ENCODE measurements at regions not wholly inside any gene's neighbourhood (a gene's known extent, or its start where the extent isn't known, plus 50 kb on each side); places are given as distances from the start of the nearest gene placed in this dataset.

DNA sequence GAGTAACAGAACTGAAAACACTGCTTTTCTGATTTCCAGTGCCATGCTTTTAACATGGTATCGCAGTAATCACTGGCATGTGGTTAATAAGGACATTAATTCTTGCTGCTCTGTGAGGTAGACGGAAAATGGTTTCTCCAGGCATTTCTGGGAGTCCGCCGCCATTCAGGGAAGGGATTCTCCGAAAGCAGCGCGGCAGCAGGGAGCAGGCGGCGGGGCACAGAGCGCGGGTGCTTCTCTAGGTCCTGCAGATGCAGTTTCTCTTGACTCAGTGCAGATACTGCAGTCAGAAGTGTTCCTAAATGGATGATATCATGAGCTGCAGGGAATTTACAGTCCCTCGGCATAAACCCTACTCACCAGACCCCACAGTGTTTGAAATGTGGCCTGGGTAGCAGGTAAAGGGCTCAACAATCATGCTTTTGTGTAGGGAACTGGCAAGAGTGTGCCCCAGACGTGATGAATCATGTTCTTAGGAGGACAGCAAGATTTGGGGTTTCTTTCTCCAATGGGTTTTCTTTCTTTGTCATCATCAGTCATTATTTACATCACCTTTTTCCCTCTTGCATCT, 338.6 kb upstream of the ARGLU1 start:
- H3K9me1 ChIP-seq (replicated peaks; ENCODE audit: control insufficient read depth, extremely low read depth, insufficient read depth, low read length): no peaks in the 10 kb centered on the region
- ChIA-PET CTCF (no interaction called here), POLR2A (no interaction called here)
- H3K79me2 ChIP-seq (ENCODE audit: control insufficient read depth, insufficient read depth, low read length): no peaks in the 10 kb centered on the region
- H3K4me1 ChIP-seq (ENCODE audit: control insufficient read depth, extremely low read depth, insufficient read depth, low read length): no peaks in the 10 kb centered on the region
- no peaks in the 10 kb centered on the region for H4K20me1 ChIP-seq (replicated peaks; ENCODE audit: control insufficient read depth, extremely low read depth, insufficient read depth, low read length)
- no peak overlapping the region for H3K4me2 ChIP-seq (ENCODE audit: insufficient read depth, low read length)
- H3K27me3 ChIP-seq (ENCODE audit: control insufficient read depth in 2 of 2, insufficient read depth in 2 of 2, low read length in 2 of 2): peaks cover 10 to 25% of the 10 kb centered on the region in 2 experiments
- TF ChIP-seq POLR2A (IDR thresholded peaks at IDR 0.05; ENCODE audit: low read depth, low read length): no peak
- no peak for TF ChIP-seq EZH2 (IDR thresholded peaks at IDR 0.05; ENCODE audit: borderline replicate concordance, low read depth, low read length, severe bottlenecking)
- TF ChIP-seq, protein P1, sequence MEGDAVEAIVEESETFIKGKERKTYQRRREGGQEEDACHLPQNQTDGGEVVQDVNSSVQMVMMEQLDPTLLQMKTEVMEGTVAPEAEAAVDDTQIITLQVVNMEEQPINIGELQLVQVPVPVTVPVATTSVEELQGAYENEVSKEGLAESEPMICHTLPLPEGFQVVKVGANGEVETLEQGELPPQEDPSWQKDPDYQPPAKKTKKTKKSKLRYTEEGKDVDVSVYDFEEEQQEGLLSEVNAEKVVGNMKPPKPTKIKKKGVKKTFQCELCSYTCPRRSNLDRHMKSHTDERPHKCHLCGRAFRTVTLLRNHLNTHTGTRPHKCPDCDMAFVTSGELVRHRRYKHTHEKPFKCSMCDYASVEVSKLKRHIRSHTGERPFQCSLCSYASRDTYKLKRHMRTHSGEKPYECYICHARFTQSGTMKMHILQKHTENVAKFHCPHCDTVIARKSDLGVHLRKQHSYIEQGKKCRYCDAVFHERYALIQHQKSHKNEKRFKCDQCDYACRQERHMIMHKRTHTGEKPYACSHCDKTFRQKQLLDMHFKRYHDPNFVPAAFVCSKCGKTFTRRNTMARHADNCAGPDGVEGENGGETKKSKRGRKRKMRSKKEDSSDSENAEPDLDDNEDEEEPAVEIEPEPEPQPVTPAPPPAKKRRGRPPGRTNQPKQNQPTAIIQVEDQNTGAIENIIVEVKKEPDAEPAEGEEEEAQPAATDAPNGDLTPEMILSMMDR (IDR thresholded peaks at IDR 0.05; ENCODE audit: extremely low read depth in 1 of 2, insufficient read depth in 1 of 2, low read depth in 1 of 2, low read length in 2 of 2): no peak
- TF ChIP-seq GATA2 (IDR thresholded peaks at IDR 0.05; ENCODE audit: insufficient read depth, insufficient read length, low read depth, low read length): no peak
- no peak for TF ChIP-seq MYC (IDR thresholded peaks at IDR 0.05; ENCODE audit: low read depth, low read length)
- TF ChIP-seq JUN (IDR thresholded peaks at IDR 0.05; ENCODE audit: borderline replicate concordance, insufficient read depth, insufficient read length, low read depth): no peak
- no peak for TF ChIP-seq FOS (IDR thresholded peaks at IDR 0.05; ENCODE audit: borderline replicate concordance, insufficient read depth, low read length)
- TF ChIP-seq, protein P2, sequence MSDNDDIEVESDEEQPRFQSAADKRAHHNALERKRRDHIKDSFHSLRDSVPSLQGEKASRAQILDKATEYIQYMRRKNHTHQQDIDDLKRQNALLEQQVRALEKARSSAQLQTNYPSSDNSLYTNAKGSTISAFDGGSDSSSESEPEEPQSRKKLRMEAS (IDR thresholded peaks at IDR 0.05; ENCODE audit: insufficient read depth, insufficient read length): no peak
- dilution Hi-C loops (cut with MboI; ENCODE audit: extremely low pct_ligation_motif_present, low sequenced_read_pairs): no loop called here
- no peak overlapping the region for H3K9ac ChIP-seq (replicated peaks; ENCODE audit: extremely low read depth, insufficient read depth, low read length)
- no peaks in the 10 kb centered on the region for H3K36me3 ChIP-seq (ENCODE audit: control insufficient read depth in 2 of 2, extremely low read depth in 1 of 2, insufficient read depth in 2 of 2, low read length in 2 of 2)
- H3K27ac ChIP-seq (ENCODE audit: insufficient read depth, low read depth, low read length): no peak overlapping the region
- no peak overlapping the region for H3K4me3 ChIP-seq (replicated peaks in 1 of 3; ENCODE audit: insufficient read depth in 1 of 3, low read depth in 1 of 3, low read length in 3 of 3)
- intact Hi-C loops (cut with micrococcal nuclease): no loop called here
- DNase-seq (ENCODE audit: low read depth, low spot score) (no peak), FAIRE-seq (no peak)
- no TSS peak for BruUV-seq (replicated peaks)
- no peaks in the 10 kb centered on the region for H3K9me3 ChIP-seq (replicated peaks; ENCODE audit: control insufficient read depth, insufficient read depth, low read length)
- H2AFZ ChIP-seq (ENCODE audit: low read depth, low read length): no peak overlapping the region
